ENCODE measurements at regions not wholly inside any gene's neighbourhood (a gene's known extent, or its start where the extent isn't known, plus 50 kb on each side); places are given as distances from the start of the nearest gene placed in this dataset.

- DNase-seq (ENCODE audit: low read depth): no peak
- no peak for TF ChIP-seq CTCF (IDR thresholded peaks at IDR 0.05; ENCODE audit: insufficient read depth, low read length, poor library complexity, severe bottlenecking)
- no peak overlapping the region for H3K4me3 ChIP-seq (ENCODE audit: low read depth, low read length)
Observed at GRCh38 chr6:22035690-22036089, 261.1 kb downstream of the PRL start.

GRCh38 chr6:22036275-22036674 lies 260.6 kb downstream of the PRL start:
- no peaks in the 10 kb centered on the region for H3K27me3 ChIP-seq (ENCODE audit: control insufficient read depth, insufficient read depth, low read length)
- H3K4me3 ChIP-seq (ENCODE audit: low read depth, low read length): no peak overlapping the region
- DNase-seq (ENCODE audit: low read depth): peak; percentile 99
- TF ChIP-seq CTCF (IDR thresholded peaks at IDR 0.05; ENCODE audit: insufficient read depth, low read length, poor library complexity, severe bottlenecking): no peak
- H3K36me3 ChIP-seq (ENCODE audit: control insufficient read depth, insufficient read depth, low read length): no peaks in the 10 kb centered on the region

More at GRCh38 chr6:22035690-22036089, 261.1 kb downstream of the PRL start:
- Histone ChIP-seq H3K27me3 (ENCODE audit: control insufficient read depth, insufficient read depth, low read length) (no peaks in the 10 kb centered on the region), H3K36me3 (ENCODE audit: control insufficient read depth, insufficient read depth, low read length) (no peaks in the 10 kb centered on the region)

- H3K4me3 ChIP-seq (ENCODE audit: low read depth, low read length): no peak overlapping the region
- H3K27me3 ChIP-seq (ENCODE audit: control insufficient read depth, insufficient read depth, low read length): no peaks in the 10 kb centered on the region
- no peak for DNase-seq (ENCODE audit: low read depth)
- H3K36me3 ChIP-seq (ENCODE audit: control insufficient read depth, insufficient read depth, low read length): no peaks in the 10 kb centered on the region
- TF ChIP-seq CTCF (IDR thresholded peaks at IDR 0.05; ENCODE audit: insufficient read depth, low read length, poor library complexity, severe bottlenecking): no peak
Observed at GRCh38 chr6:22036699-22037098, 260.1 kb downstream of the PRL start.

GRCh38 chr6:22041797-22042480 lies 254.9 kb downstream of the PRL start:
- H3K36me3 ChIP-seq (ENCODE audit: control insufficient read depth, insufficient read depth, low read length): no peaks in the 10 kb centered on the region
- TF ChIP-seq CTCF (IDR thresholded peaks at IDR 0.05; ENCODE audit: insufficient read depth, low read length, poor library complexity, severe bottlenecking): no peak
- DNase-seq (ENCODE audit: low read depth): no peak
- no peaks in the 10 kb centered on the region for H3K27me3 ChIP-seq (ENCODE audit: control insufficient read depth, insufficient read depth, low read length)
- H3K4me3 ChIP-seq (ENCODE audit: low read depth, low read length): no peak overlapping the region

- no peaks in the 10 kb centered on the region for H3K36me3 ChIP-seq (ENCODE audit: control insufficient read depth, insufficient read depth, low read length)
- no peak for TF ChIP-seq CTCF (IDR thresholded peaks at IDR 0.05; ENCODE audit: insufficient read depth, low read length, poor library complexity, severe bottlenecking)
- peak; percentile 18 for DNase-seq (ENCODE audit: low read depth)
- H3K27me3 ChIP-seq (ENCODE audit: control insufficient read depth, insufficient read depth, low read length): no peaks in the 10 kb centered on the region
- no peak overlapping the region for H3K4me3 ChIP-seq (ENCODE audit: low read depth, low read length)
Observed at GRCh38 chr6:22042706-22043105, 254.1 kb downstream of the PRL start.
